ENCODE measurements at regions not wholly inside any gene's neighbourhood (a gene's known extent, or its start where the extent isn't known, plus 50 kb on each side); places are given as distances from the start of the nearest gene placed in this dataset.

GRCh38 chr4:147054228-147054872, 108.7 kb upstream of the TTC29 start:
- no peak for TF ChIP-seq CTCF (IDR thresholded peaks at IDR 0.05)
- TF ChIP-seq POLR2A (IDR thresholded peaks at IDR 0.05): no peak
